ENCODE measurements at regions not wholly inside any gene's neighbourhood (a gene's known extent, or its start where the extent isn't known, plus 50 kb on each side); places are given as distances from the start of the nearest gene placed in this dataset.

- no peak for TF ChIP-seq CTCF (IDR thresholded peaks at IDR 0.05; ENCODE audit: insufficient read depth, low read length)
- H3K4me3 ChIP-seq (ENCODE audit: low read depth, low read length) = no peak overlapping the region
- no peak for DNase-seq (ENCODE audit: low read depth)
These were observed 71.1 kb upstream of the VGLL2 start for GRCh38 chr6:117194271-117194670.

GRCh38 chr6:117194978-117195377, 70.4 kb upstream of the VGLL2 start:
- no peak for DNase-seq (ENCODE audit: low read depth)
- no peak overlapping the region for H3K4me3 ChIP-seq (ENCODE audit: low read depth, low read length)

GRCh38 chr6:117195728-117196127, 69.6 kb upstream of the VGLL2 start:
- no peak for TF ChIP-seq CTCF (IDR thresholded peaks at IDR 0.05; ENCODE audit: insufficient read depth, low read length)
- DNase-seq (ENCODE audit: low read depth) = no peak
- H3K4me3 ChIP-seq (ENCODE audit: low read depth, low read length) = no peak overlapping the region

More at GRCh38 chr6:117194978-117195377, 70.4 kb upstream of the VGLL2 start:
- TF ChIP-seq CTCF (IDR thresholded peaks at IDR 0.05; ENCODE audit: insufficient read depth, low read length) = no peak

GRCh38 chr6:117200067-117200466, 65.3 kb upstream of the VGLL2 start:
- no peak for DNase-seq (ENCODE audit: low read depth)
- no peak for TF ChIP-seq CTCF (IDR thresholded peaks at IDR 0.05; ENCODE audit: insufficient read depth, low read length)
- no peak overlapping the region for H3K4me3 ChIP-seq (ENCODE audit: low read depth, low read length)

GRCh38 chr6:117204903-117205302, 60.5 kb upstream of the VGLL2 start:
- no peak for TF ChIP-seq CTCF (IDR thresholded peaks at IDR 0.05; ENCODE audit: insufficient read depth, low read length)
- no peak for DNase-seq (ENCODE audit: low read depth)
- no peak overlapping the region for H3K4me3 ChIP-seq (ENCODE audit: low read depth, low read length)

- TF ChIP-seq CTCF (IDR thresholded peaks at IDR 0.05; ENCODE audit: insufficient read depth, low read length) = no peak
- H3K4me3 ChIP-seq (ENCODE audit: low read depth, low read length) = no peak overlapping the region
- DNase-seq (ENCODE audit: low read depth) = no peak
These were observed 59.5 kb upstream of the VGLL2 start for GRCh38 chr6:117205876-117206275.

GRCh38 chr6:117206522-117206921, 58.8 kb upstream of the VGLL2 start:
- no peak for DNase-seq (ENCODE audit: low read depth)
- H3K4me3 ChIP-seq (ENCODE audit: low read depth, low read length) = no peak overlapping the region
- TF ChIP-seq CTCF (IDR thresholded peaks at IDR 0.05; ENCODE audit: insufficient read depth, low read length) = no peak

Data from fibroblast of the aortic adventitia (primary cell).